Vagina (tissue), 2 donors: ENCODE measurements at regions not wholly inside any gene's neighbourhood (a gene's known extent, or its start where the extent isn't known, plus 50 kb on each side); places are given as distances from the start of the nearest gene placed in this dataset.

Experiments used
- CTCF ChIP-seq, 3 experiments: fragments of 450-650 bp in 2 of 3; fragments of 200-600 bp in 1 of 3; sonication (generic) in 1 of 3; IDR thresholded peaks; one replicate each; pipeline ENCODE4 v1.5.1; 2017 to 2019; ENCODE audit warnings: antibody characterized with exemption in 3 of 3, mild to moderate bottlenecking in 2 of 3, moderate library complexity in 2 of 3
- POLR2A ChIP-seq, 2 donors: fragments of 450-650 bp; IDR thresholded peaks; one replicate each; pipeline ENCODE4 v1.6.1; 2017; ENCODE audit warnings: antibody characterized with exemption in 2 of 2, mild to moderate bottlenecking in 2 of 2, moderate library complexity in 2 of 2
- POLR2AphosphoS5 ChIP-seq, 2 donors: sonication (generic); formaldehyde crosslinking; IDR thresholded peaks; one replicate each; pipeline ENCODE4 v1.9.0; 2017; ENCODE audit warnings: antibody characterized with exemption in 2 of 2, mild to moderate bottlenecking in 2 of 2, low read depth in 1 of 2; ENCODE audit not compliant: insufficient read depth in 1 of 2

- no peak for TF ChIP-seq CTCF (IDR thresholded peaks at IDR 0.05)
- no peak for TF ChIP-seq POLR2A (IDR thresholded peaks at IDR 0.05)
- no peak for TF ChIP-seq POLR2AphosphoS5 (IDR thresholded peaks at IDR 0.05; ENCODE audit: insufficient read depth in 1 of 2, low read depth in 1 of 2)
These were observed 1080.1 kb upstream of the SORCS1 start for GRCh38 chr10:108244443-108245228.
